ENCODE measurements at regions not wholly inside any gene's neighbourhood (a gene's known extent, or its start where the extent isn't known, plus 50 kb on each side); places are given as distances from the start of the nearest gene placed in this dataset.

DNA sequence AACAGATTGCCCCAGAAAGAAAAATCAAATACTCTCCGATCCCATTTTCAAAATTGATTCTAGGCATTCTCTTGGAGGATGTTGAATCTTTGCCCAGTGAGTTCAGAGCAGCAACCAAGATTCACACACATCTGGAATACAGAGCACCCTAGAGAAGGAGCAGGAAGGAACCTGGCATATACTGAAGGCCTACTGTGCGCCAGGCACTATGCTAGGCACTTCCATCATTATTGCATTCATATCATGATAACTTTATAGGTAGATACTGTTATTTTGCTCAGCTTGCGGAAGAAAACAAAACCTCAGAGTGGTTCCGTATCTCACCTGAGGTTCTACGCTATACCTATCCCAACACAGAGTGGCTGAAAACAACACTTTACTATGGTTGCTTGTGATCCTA, 160.3 kb upstream of the SERTAD2 start (continued):
- TF ChIP-seq, protein P1, sequence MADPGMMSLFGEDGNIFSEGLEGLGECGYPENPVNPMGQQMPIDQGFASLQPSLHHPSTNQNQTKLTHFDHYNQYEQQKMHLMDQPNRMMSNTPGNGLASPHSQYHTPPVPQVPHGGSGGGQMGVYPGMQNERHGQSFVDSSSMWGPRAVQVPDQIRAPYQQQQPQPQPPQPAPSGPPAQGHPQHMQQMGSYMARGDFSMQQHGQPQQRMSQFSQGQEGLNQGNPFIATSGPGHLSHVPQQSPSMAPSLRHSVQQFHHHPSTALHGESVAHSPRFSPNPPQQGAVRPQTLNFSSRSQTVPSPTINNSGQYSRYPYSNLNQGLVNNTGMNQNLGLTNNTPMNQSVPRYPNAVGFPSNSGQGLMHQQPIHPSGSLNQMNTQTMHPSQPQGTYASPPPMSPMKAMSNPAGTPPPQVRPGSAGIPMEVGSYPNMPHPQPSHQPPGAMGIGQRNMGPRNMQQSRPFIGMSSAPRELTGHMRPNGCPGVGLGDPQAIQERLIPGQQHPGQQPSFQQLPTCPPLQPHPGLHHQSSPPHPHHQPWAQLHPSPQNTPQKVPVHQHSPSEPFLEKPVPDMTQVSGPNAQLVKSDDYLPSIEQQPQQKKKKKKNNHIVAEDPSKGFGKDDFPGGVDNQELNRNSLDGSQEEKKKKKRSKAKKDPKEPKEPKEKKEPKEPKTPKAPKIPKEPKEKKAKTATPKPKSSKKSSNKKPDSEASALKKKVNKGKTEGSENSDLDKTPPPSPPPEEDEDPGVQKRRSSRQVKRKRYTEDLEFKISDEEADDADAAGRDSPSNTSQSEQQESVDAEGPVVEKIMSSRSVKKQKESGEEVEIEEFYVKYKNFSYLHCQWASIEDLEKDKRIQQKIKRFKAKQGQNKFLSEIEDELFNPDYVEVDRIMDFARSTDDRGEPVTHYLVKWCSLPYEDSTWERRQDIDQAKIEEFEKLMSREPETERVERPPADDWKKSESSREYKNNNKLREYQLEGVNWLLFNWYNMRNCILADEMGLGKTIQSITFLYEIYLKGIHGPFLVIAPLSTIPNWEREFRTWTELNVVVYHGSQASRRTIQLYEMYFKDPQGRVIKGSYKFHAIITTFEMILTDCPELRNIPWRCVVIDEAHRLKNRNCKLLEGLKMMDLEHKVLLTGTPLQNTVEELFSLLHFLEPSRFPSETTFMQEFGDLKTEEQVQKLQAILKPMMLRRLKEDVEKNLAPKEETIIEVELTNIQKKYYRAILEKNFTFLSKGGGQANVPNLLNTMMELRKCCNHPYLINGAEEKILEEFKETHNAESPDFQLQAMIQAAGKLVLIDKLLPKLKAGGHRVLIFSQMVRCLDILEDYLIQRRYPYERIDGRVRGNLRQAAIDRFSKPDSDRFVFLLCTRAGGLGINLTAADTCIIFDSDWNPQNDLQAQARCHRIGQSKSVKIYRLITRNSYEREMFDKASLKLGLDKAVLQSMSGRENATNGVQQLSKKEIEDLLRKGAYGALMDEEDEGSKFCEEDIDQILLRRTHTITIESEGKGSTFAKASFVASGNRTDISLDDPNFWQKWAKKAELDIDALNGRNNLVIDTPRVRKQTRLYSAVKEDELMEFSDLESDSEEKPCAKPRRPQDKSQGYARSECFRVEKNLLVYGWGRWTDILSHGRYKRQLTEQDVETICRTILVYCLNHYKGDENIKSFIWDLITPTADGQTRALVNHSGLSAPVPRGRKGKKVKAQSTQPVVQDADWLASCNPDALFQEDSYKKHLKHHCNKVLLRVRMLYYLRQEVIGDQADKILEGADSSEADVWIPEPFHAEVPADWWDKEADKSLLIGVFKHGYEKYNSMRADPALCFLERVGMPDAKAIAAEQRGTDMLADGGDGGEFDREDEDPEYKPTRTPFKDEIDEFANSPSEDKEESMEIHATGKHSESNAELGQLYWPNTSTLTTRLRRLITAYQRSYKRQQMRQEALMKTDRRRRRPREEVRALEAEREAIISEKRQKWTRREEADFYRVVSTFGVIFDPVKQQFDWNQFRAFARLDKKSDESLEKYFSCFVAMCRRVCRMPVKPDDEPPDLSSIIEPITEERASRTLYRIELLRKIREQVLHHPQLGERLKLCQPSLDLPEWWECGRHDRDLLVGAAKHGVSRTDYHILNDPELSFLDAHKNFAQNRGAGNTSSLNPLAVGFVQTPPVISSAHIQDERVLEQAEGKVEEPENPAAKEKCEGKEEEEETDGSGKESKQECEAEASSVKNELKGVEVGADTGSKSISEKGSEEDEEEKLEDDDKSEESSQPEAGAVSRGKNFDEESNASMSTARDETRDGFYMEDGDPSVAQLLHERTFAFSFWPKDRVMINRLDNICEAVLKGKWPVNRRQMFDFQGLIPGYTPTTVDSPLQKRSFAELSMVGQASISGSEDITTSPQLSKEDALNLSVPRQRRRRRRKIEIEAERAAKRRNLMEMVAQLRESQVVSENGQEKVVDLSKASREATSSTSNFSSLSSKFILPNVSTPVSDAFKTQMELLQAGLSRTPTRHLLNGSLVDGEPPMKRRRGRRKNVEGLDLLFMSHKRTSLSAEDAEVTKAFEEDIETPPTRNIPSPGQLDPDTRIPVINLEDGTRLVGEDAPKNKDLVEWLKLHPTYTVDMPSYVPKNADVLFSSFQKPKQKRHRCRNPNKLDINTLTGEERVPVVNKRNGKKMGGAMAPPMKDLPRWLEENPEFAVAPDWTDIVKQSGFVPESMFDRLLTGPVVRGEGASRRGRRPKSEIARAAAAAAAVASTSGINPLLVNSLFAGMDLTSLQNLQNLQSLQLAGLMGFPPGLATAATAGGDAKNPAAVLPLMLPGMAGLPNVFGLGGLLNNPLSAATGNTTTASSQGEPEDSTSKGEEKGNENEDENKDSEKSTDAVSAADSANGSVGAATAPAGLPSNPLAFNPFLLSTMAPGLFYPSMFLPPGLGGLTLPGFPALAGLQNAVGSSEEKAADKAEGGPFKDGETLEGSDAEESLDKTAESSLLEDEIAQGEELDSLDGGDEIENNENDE (IDR thresholded peaks at IDR 0.05; ENCODE audit: insufficient replicate concordance, low read length): no peak
- TF ChIP-seq MAFK (IDR thresholded peaks at IDR 0.05; ENCODE audit: low read depth, low read length) (no peak), SP1 (IDR thresholded peaks at IDR 0.05; ENCODE audit: low read depth, low read length) (no peak), CREB1 (IDR thresholded peaks at IDR 0.05) (no peak), POU5F1 (IDR thresholded peaks at IDR 0.05; ENCODE audit: low read depth, low read length) (no peak), SUZ12 (IDR thresholded peaks at IDR 0.05; ENCODE audit: low read length) (no peak), SRF (IDR thresholded peaks at IDR 0.05; ENCODE audit: low read depth, low read length) (no peak), SP2 (IDR thresholded peaks at IDR 0.05; ENCODE audit: low read length) (no peak), MAX (IDR thresholded peaks at IDR 0.05) (no peak), GTF2F1 (IDR thresholded peaks at IDR 0.05; ENCODE audit: borderline replicate concordance, low read depth, low read length) (no peak), CBX8 (IDR thresholded peaks at IDR 0.05; ENCODE audit: borderline replicate concordance, low read depth, low read length) (no peak), EGR1 (IDR thresholded peaks at IDR 0.05; ENCODE audit: borderline replicate concordance, low read depth, low read length) (no peak), JUN (IDR thresholded peaks at IDR 0.05; ENCODE audit: low read depth, low read length) (no peak), CBX5 (IDR thresholded peaks at IDR 0.05; ENCODE audit: low read depth, low read length) (no peak)

All from H1 (cell line).